GM19468 (cell line): ENCODE measurements at regions not wholly inside any gene's neighbourhood (a gene's known extent, or its start where the extent isn't known, plus 50 kb on each side); places are given as distances from the start of the nearest gene placed in this dataset.

Experiments
- ATAC-seq: cut with Tn5 transposase; IDR thresholded peaks from one replicate; pipeline ENCODE4 v1.9.1; 2021; ENCODE audit warnings: mild to moderate bottlenecking, moderate library complexity, moderate number of reproducible peaks; ENCODE audit not compliant: unreplicated experiment; ENCODE audit errors: extremely low read depth

DNA sequence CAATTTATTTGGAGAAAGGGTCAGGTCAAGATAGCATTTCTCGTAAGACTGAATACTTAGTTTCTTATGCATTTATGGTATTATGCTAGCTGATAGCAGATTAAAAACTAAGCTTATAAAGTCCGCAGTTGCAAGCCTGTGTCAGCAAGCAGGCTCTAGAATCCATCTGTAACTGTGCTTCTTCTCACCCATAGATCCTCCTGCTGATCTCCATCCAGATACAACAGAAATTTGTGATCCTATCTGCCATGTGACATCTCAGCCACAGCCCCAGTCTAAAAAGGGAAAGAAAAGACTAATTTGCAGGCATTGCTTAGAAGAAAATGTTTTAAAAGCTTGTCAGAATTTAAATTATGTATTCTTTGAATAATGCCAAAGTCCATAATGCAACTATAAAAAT is 265.4 kb upstream of the CCDC54 start:
- ATAC-seq: no peak

DNA sequence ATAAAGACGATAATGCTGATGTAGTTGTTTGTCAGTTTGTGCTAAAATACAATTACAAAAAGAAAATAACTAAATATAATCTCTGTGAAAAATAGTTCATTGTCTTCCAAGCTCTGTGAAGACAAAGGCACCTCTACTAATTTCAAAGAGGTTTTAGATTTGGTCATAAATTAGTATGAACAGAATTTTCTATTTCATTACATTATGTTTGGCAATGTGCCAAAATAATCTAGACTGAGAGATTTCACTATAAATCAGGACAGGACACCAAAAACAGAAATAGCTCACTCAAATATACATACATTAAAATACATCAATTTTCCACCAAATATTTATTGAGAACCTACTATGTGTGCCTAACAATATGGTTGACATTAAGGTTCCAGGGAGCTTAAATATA is 264.9 kb upstream of the CCDC54 start:
- no peak for ATAC-seq

DNA sequence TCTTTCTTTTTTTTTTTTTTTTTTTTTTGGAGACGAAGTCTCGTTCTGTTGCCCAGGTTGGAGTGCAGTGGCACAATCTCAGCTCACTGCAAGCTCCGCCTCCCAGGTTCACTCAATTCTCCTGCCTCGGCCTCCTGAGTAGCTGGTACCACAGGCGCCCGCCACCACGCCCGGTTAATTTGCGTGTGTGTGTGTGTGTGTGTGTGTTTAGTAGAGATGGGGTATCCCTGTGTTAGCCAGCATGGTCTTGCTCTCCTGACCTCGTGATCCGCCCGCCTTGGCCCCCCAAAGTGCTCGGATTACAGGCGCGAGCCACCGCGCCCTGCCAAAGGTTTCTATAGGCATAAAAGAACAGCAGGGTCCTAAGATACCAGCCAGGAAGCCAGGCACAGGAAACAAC is 261.0 kb upstream of the CCDC54 start:
- ATAC-seq: no peak

DNA sequence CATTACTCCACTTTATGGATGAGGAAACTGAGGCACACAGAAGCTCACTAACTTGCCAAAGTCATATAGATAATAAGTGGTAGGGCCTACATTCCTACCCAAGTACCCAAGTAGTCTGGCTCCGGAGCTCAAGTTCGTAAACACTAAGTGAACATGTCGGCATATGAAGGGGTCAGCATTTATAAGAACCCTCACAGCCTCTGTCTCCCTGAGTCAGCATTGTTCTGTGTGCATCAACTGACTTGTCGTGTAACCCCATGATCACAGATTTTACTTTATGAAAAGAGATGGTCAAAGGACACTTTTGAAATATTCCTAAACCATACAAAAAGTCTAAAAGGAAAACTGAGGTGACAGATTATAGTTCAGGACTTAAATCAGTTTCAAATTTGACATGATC is 260.1 kb upstream of the CCDC54 start:
- no peak for ATAC-seq

DNA sequence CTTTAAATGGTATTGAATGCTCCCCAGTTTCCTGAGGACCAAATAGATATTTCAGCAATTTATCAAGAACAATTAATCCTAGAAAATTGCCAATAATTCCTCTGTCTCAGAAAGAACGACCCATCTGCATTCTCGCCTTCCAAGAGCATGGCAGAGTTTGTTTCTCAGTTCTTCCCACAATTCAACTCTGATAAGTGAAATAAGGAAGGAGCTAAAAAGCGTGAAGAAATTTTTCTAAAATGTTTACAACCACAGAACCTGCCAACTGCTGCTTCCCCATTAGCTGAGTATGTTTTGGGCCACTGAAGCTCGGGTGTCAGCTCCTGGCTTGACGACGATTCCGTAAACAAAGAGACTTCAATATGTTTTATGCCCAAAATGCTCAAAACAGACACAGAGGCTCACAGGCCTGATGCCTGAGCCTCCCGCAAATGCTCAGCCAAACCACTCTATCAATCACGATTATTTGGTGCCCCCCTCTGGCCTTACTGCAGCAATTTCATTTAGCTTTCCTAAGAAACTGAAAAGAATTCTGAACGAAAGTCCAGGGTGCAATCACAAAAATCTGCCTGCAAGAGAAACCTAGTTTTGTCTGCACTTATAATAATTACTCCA is 259.2 kb upstream of the CCDC54 start:
- ATAC-seq: no peak

DNA sequence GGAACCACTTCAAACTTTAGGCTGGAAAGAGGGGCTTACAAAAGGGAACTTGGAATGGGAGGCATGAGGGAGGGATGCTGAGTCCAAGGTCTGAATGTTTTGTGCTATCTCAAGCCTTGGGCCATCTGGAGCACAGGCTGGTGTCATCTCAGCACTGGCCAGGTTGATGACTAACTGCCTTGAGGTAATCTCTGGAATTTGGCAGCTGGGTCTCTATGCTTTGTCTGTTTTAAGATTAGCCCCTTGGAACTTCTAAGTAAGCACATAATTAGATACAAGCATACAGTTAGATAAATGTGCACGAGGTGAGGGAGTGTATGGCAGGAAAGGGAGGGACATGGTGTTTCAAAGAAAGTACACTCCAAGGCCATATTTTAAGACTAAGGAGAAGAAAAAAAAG is 252.4 kb upstream of the CCDC54 start:
- ATAC-seq: no peak

DNA sequence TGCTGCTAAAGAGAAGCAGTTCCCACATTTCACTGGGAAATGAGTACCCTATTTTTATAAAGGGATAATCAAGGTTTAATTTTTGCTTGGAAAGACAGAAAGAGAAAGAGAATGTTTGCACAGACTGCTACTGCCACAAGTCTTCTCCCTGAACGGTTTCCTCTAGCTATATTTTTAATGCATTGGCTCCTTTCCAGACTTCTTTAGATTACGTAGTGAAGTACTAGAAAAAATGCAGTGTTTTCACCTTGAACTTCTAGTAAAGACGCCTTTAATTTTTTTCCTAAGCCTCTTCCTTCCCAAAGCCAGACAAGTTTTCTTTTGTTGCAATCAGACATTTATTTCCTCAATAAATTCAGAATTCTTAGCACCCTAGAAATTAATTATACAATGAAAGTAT is 248.3 kb upstream of the CCDC54 start:
- no peak for ATAC-seq

DNA sequence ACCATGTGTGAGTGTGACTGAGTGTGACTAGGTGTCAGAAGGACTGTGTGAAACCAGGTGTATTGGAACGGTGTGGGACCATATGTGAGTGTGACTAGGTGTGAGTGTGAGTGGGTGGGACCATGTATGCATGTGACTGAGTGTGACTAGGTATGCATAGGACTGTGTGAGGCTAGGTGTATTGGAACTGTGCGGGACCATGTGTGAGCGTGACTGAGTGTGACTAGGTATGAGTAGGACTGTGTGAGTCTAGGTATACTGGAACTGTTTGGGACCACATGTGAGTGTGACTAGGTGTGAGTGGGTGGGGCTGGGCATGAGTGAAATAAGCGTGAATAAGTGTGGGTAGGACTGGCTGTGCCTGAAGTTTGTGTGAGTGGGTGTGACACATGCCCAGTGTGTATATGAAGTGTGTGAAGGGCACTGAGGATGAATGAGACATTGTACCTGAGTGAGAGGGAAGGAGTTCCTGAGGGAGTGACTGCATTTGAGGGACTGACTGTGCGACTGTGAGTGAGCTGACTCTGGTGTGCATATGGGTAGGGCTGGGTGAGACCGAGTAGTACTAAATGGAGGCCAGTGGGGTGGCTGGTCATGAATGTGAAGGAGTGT is 247.0 kb upstream of the CCDC54 start:
- ATAC-seq: no peak

DNA sequence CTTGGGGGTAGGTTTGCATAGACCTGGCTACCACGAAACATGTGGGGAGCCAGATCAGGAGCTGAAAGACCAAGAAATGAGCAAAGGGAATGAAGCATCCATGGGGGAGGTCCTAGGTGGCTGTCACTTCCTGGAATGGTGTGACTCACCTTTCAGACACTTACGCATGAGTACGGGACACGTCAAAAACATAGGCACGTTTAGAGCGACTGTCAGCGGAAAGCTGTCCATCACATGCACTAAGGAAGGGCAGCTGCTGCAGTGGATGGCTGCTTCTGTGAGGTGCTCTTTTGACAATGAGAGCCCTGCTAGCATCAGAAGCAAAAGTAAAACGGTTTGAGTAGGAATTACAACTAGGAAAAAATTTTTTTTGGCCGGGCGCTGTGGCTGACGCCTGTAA is 244.6 kb upstream of the CCDC54 start:
- no peak for ATAC-seq

DNA sequence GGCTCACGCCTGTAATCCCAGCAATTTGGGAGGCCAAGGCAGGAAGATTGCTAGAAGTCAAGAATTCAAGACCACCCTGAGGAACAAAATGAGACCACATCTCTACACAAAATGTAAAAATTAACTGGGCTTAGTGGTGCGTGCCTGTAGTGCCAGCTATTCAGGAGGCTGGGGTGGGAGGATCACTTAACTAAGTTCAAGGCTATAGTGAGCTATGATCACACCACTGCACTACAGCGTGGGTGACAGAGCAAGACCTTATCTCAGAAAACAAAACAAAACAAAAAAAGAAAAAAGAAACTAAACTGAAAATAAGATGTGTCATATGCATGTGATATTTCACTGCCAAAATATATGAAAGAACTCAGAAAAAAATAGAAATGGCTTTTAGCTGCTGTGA is 243.3 kb upstream of the CCDC54 start:
- no peak for ATAC-seq

DNA sequence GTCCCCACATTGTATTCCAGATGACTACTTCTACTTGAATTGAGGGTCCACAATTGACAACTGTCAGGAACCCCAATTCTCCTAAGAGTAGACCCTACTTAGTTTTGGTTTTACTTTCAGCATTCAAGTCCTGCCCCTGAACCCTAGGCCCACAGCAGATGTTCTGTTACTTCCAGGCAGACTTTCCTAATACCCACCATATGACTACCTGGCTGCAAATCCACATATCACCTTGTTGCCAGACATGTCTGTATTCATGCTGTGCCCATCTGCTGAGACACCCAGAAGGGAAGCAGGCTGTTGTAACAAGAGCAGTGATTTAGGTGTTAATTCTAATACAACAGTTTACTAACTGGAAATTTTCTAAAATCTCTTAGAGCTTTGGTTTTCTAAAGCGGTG is 235.1 kb upstream of the CCDC54 start:
- no peak for ATAC-seq

DNA sequence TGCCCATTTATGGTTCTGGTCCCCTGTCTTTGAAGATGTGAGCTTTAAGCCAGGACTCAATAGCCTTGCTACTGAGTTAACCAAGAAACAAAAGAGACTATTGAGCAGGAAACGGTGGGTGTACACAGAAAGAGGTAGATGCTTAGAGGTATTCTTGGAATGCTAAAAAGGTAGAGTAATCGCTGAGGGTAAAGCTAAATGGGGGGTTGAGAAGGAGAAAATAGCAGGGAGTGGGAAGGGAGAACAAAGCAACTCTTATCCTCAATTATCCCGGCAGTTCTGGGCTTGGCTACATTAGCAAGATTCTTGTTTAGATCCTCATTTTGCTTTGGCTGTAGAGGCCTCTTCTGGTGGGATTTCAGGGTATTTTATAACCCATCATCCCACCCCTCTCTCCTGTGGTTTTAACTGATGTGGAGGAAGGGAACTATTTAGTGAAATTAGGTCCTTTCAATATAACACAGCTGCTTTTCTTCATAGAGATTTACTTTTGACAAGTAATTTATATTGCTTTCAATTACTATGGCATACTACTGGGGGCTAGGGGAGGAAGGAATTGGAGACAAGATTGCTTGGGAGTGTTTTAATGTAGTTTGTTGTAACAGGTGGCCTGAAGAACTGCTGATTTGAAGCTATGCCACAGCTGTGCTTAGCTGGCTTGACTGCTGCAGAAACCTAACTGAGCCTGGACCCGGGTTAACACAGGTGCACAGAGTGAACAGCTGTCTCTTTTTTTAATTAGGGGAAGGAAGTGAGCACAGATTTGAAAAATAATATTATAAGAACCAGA is 234.3 kb upstream of the CCDC54 start:
- no peak for ATAC-seq

DNA sequence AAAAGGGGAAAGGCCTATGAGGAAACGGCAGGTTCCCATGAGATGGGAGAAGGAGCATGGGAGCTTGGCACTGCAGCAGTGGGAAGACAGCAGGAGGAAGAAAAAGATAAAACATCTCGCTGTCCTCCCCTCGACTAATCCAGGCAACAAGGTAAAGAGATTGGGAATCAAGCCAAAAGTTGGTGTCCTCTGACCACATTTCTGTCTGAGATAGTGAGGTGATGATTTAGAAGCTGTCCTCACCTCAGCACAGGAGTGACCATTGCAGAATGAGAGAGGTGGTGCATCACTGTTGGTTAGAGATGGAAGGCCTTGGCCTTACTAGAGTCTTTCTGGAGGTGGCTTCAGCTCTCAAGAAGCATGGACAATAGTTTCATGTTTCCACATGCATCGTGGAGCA is 226.6 kb upstream of the CCDC54 start:
- ATAC-seq: no peak

DNA sequence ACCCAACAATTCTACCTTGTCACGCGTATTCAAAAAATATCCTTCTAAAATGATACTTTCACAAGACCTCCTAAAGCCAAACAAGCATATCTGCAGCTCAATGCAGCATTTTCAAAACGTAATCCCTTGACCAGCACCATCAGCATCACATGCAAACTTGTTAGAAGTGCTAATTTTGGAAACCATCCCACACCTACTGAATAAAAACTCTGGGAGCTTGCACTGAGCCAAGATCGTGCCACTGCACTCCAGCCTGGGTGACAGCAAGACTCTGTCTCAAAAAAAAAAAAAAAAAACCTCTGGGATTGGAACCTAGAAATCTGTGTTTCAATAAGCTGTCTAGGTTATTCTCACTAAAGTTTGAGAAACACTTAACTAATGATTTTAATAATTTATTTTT is 223.3 kb upstream of the CCDC54 start:
- no peak for ATAC-seq

DNA sequence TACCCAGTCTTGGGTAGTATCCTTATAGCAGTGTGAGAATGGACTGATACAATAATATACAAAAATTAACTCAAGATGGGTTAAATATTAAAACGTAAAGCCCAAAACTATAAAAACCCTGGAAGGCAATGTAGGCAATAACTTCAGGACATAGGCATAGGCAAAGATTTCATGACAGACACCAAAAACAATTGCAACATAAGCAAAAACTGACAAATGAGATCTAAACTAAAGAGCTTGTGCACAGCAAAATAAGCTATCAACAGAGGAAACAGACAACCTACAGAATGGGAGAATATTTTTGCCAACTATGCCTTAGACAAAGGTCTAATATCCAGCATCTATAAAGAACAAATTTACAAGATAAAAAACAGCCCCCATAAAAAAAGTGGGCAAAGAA is 204.8 kb upstream of the CCDC54 start:
- no peak for ATAC-seq

DNA sequence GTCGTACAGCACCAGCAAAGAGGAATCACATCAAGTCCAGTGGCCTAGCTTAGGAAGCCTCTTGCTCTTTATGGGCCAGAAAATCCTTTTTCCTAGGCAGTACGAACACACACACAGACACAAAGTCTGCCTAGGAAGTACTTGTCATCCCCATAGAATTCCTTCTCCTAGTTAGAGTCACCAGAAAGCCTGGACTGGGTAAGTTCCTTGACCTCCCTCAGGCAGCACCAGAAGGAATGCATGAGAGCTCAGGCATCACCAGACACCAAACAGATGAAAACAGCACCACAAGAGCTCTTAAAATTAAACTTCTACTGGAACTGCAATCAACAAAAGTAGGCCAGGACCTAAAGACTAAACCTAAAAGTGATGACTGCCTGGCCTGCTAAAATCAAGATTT is 192.9 kb upstream of the CCDC54 start:
- no peak for ATAC-seq

DNA sequence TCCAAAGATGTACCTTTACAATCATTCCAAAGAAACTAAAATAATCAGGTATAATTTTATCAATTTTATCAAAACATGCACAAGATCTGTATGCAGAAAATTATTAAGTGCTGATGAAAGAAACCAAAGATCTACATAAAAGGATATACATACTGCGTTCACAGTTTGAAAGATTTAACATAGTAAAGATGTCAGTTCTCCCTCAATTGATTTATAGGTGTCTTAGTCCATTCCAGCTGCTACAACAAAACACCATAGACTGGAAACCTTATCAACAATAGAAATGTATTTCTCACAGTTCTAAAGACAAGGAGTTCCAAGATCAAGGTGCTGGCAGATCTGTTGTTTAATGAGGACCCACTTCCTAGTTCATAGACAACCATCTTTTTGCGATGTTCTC is 189.0 kb upstream of the CCDC54 start:
- no peak for ATAC-seq

DNA sequence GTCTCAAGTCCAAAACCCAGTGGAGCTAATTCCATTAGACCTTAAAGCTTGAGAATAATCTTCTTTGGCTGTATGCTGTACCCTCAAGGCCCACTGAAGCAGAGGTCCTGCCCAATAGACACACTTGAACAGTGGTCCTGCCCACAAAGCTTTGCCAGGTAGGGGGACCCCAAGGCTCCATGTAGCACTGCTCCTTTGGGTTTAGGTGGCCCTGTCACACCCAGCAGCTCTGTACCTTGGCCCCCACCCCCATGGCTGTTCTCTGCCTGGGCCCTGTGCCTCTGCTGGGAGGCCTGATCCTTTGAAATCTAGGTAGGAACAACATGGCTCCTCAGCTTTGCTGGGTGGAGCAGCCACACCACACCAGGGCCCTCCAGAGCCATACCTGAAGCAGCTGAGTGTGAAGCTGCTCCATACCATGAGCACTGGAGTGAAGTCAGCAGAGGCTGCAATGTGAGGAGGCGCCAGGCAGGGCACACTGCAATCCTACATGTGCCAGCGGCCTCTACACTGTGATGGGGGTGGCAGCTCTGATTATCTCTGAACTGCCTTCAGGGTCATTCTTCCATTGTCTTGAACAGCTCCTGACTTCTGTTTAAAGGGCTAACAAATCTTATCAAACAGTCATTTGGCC is 188.0 kb upstream of the CCDC54 start:
- no peak for ATAC-seq

DNA sequence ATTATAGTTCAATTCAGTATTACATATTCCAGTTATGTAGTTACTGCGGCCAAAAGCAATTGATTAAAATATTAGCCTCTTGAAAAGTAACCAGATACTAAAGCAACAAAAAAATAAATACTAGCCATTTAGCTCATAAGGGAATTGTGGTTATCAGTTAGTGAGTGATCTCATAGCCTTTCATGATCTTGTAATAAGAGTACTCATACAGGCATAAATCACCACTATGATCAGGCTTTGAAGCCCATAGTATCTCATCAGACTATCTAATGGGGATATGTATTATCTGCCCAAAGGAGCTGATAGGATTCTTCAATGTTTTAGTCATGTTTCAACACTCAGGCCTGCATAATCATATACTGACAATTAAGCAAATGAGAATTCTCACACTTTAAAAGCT is 184.1 kb upstream of the CCDC54 start:
- no peak for ATAC-seq

DNA sequence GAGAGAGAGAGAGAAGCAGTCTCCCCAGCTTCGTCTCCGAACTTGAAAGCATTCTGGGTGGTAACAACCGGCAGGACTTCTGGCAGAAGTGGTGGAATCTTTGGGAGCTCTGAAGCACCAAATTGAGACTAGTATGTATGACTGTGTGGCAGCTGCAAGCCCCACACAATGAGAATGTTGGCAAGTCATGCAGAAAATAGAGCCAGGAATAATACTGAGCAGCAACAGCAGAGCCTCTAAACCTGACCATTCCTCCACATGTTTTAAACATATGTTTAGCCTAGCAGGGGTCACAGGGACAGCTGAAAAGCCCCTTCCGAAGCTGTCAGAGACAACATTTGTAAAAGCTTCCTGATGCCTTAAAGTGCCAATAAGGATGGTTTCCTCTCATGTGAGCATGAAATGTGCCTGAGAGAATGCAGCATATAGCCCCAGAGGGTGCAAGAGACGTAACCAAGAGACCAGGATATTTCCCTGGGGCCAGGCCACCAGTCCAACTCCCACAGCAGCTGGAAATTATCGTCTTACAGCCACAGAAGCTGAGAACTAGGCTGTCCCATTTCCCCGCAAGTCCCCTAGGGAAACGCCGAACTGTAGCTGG is 178.6 kb upstream of the CCDC54 start:
- no peak for ATAC-seq

DNA sequence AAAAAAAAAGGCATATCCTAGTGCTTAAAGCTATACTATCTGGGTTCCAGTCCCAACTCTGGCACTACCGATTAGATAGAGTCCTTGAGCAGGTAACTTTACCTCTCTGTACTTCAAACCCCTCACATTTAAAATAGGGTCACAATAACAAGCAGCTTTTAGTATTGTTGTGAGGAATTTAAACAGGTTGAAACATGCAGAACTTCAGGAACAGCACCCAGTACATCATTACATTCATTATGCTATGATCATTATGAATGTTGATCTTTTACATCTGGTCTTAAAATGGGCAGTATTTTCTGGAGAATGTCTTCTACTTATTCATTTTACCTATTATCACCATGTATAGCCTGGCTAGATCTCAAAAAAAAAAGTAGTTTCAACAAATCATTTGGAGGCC is 176.1 kb upstream of the CCDC54 start:
- ATAC-seq: no peak
